ENCODE measurements at regions not wholly inside any gene's neighbourhood (a gene's known extent, or its start where the extent isn't known, plus 50 kb on each side); places are given as distances from the start of the nearest gene placed in this dataset.

DNA sequence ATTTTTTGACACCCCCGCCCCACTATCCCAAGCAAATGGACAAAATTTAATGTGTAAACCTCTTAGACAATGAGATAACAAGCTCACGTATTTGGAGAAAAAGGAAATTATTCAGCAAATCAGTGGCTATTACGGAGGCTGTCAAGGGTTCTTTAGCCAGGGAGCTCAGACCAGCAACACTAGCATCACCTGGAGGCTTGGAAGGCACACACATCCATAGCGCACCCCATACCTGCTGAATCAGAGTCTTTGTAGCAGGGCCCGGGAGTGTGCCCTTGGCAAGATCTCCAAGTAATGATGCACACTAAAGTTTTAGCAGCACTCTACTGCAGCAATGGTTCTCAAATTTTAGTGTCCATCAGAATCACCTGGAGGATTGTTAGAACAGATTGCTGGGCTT lies 223.2 kb upstream of the BTBD3 start:
- no peak overlapping the region for H3K4ac ChIP-seq (ENCODE audit: low read length)
- H3K9me3 ChIP-seq (replicated peaks in 1 of 2; ENCODE audit: control insufficient read depth in 2 of 2, insufficient read depth in 1 of 2, low read depth in 1 of 2, low read length in 2 of 2): no peaks in the 10 kb centered on the region
- H4K91ac ChIP-seq (ENCODE audit: low read depth, low read length, poor library complexity): no peak overlapping the region
- no peaks in the 10 kb centered on the region for H3K36me3 ChIP-seq (replicated peaks in 1 of 2; ENCODE audit: control insufficient read depth in 2 of 2, insufficient read depth in 2 of 2, low read length in 2 of 2)
- H3K4me1 ChIP-seq (ENCODE audit: control insufficient read depth in 2 of 2, insufficient read depth in 1 of 2, low read depth in 1 of 2, low read length in 2 of 2): no peaks in the 10 kb centered on the region
- H2BK15ac ChIP-seq (ENCODE audit: low read length): no peak overlapping the region
- H2AFZ ChIP-seq (ENCODE audit: low read length): no peak overlapping the region
- H3K79me1 ChIP-seq (ENCODE audit: low read depth, low read length): no peaks in the 10 kb centered on the region
- no CpG with 5 or more reads among the region's 5 CpGs for WGBS, 2 donors (ENCODE audit: extremely low coverage in 2 of 2, insufficient read length in 2 of 2, insufficient replicate concordance in 1 of 2)
- H3K4me2 ChIP-seq (ENCODE audit: insufficient read depth, low read length, poor library complexity, severe bottlenecking): no peak overlapping the region
- no peak overlapping the region for H4K8ac ChIP-seq (ENCODE audit: low read depth, low read length)
- no peak overlapping the region for H3K27ac ChIP-seq (replicated peaks; ENCODE audit: low read length)
- no peak overlapping the region for H3K18ac ChIP-seq (ENCODE audit: low read length)
- no peak overlapping the region for H2BK12ac ChIP-seq (ENCODE audit: low read length)
- H3K27me3 ChIP-seq (ENCODE audit: control insufficient read depth in 3 of 3, insufficient read depth in 3 of 3, low read depth in 1 of 3, low read length in 3 of 3): no peaks in the 10 kb centered on the region
- no peak overlapping the region for H3K14ac ChIP-seq (ENCODE audit: low read length)
- H2BK120ac ChIP-seq (ENCODE audit: low read depth, low read length): no peak overlapping the region
- no peak overlapping the region for H3K23ac ChIP-seq (ENCODE audit: low read depth, low read length, poor library complexity)
- no peak overlapping the region for H2AK5ac ChIP-seq (ENCODE audit: low read depth, low read length)
- no peak overlapping the region for H3K9ac ChIP-seq (ENCODE audit: low read depth, low read length, poor library complexity)
- H3K4me3 ChIP-seq (ENCODE audit: low read length in 2 of 2): no peak overlapping the region
- DNase-seq (ENCODE audit: low spot score): no peak
- no peak overlapping the region for H2BK5ac ChIP-seq (ENCODE audit: low read length)

DNA sequence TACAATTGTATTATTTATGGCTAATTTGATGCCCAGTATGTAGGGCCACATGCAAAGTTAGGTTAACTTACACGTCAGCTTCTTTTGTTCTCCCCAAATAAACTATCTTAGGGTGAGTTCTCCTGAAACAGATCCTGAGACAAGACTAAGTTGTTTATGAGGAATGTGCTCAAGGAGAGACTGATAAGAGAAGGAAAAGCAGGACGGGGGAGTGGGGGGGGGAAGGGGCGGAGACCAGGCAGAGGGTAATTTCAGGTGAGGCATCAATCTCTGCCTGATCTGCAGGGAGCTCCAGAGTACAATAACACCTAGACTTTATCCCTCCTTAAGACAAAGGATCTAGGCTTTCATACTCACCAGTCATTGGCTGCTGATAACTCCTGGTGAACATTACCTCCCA lies 220.6 kb upstream of the BTBD3 start:
- Histone ChIP-seq H3K27ac (replicated peaks; ENCODE audit: low read length) (no peak overlapping the region), H3K9me3 (replicated peaks in 1 of 2; ENCODE audit: control insufficient read depth in 2 of 2, insufficient read depth in 1 of 2, low read depth in 1 of 2, low read length in 2 of 2) (no peaks in the 10 kb centered on the region), H4K8ac (ENCODE audit: low read depth, low read length) (no peak overlapping the region), H2BK5ac (ENCODE audit: low read length) (no peak overlapping the region), H3K36me3 (replicated peaks in 1 of 2; ENCODE audit: control insufficient read depth in 2 of 2, insufficient read depth in 2 of 2, low read length in 2 of 2) (no peaks in the 10 kb centered on the region), H3K23ac (ENCODE audit: low read depth, low read length, poor library complexity) (no peak overlapping the region), H2BK12ac (ENCODE audit: low read length) (no peak overlapping the region), H3K4me2 (ENCODE audit: insufficient read depth, low read length, poor library complexity, severe bottlenecking) (no peak overlapping the region), H3K4me1 (ENCODE audit: control insufficient read depth in 2 of 2, insufficient read depth in 1 of 2, low read depth in 1 of 2, low read length in 2 of 2) (no peaks in the 10 kb centered on the region), H3K27me3 (ENCODE audit: control insufficient read depth in 3 of 3, insufficient read depth in 3 of 3, low read depth in 1 of 3, low read length in 3 of 3) (no peaks in the 10 kb centered on the region), H3K4ac (ENCODE audit: low read length) (no peak overlapping the region), H2AK5ac (ENCODE audit: low read depth, low read length) (no peak overlapping the region), H3K4me3 (ENCODE audit: low read length in 2 of 2) (no peak overlapping the region), H2AFZ (ENCODE audit: low read length) (no peak overlapping the region), H3K9ac (ENCODE audit: low read depth, low read length, poor library complexity) (no peak overlapping the region), H2BK120ac (ENCODE audit: low read depth, low read length) (no peak overlapping the region), H3K79me1 (ENCODE audit: low read depth, low read length) (no peaks in the 10 kb centered on the region), H3K14ac (ENCODE audit: low read length) (no peak overlapping the region), H3K18ac (ENCODE audit: low read length) (no peak overlapping the region), H2BK15ac (ENCODE audit: low read length) (no peak overlapping the region), H4K91ac (ENCODE audit: low read depth, low read length, poor library complexity) (no peak overlapping the region)
- no peak for DNase-seq (ENCODE audit: low spot score)
- no CpG with 5 or more reads among the region's 3 CpGs for WGBS, 2 donors (ENCODE audit: extremely low coverage in 2 of 2, insufficient read length in 2 of 2, insufficient replicate concordance in 1 of 2)

- Histone ChIP-seq H4K91ac (ENCODE audit: low read depth, low read length, poor library complexity) (no peak overlapping the region), H3K23ac (ENCODE audit: low read depth, low read length, poor library complexity) (no peak overlapping the region), H3K27me3 (ENCODE audit: control insufficient read depth in 3 of 3, insufficient read depth in 3 of 3, low read depth in 1 of 3, low read length in 3 of 3) (no peaks in the 10 kb centered on the region), H3K14ac (ENCODE audit: low read length) (no peak overlapping the region), H2BK5ac (ENCODE audit: low read length) (no peak overlapping the region), H2BK120ac (ENCODE audit: low read depth, low read length) (no peak overlapping the region), H3K4me3 (ENCODE audit: low read length in 2 of 2) (no peak overlapping the region), H2BK15ac (ENCODE audit: low read length) (no peak overlapping the region), H3K4me1 (ENCODE audit: control insufficient read depth in 2 of 2, insufficient read depth in 1 of 2, low read depth in 1 of 2, low read length in 2 of 2) (no peaks in the 10 kb centered on the region), H2AFZ (ENCODE audit: low read length) (no peak overlapping the region), H3K36me3 (replicated peaks in 1 of 2; ENCODE audit: control insufficient read depth in 2 of 2, insufficient read depth in 2 of 2, low read length in 2 of 2) (no peaks in the 10 kb centered on the region), H3K18ac (ENCODE audit: low read length) (no peak overlapping the region), H2AK5ac (ENCODE audit: low read depth, low read length) (no peak overlapping the region), H3K9me3 (replicated peaks in 1 of 2; ENCODE audit: control insufficient read depth in 2 of 2, insufficient read depth in 1 of 2, low read depth in 1 of 2, low read length in 2 of 2) (no peaks in the 10 kb centered on the region), H3K4me2 (ENCODE audit: insufficient read depth, low read length, poor library complexity, severe bottlenecking) (no peak overlapping the region), H3K9ac (ENCODE audit: low read depth, low read length, poor library complexity) (no peak overlapping the region), H4K8ac (ENCODE audit: low read depth, low read length) (no peak overlapping the region), H3K79me1 (ENCODE audit: low read depth, low read length) (no peaks in the 10 kb centered on the region), H3K27ac (replicated peaks; ENCODE audit: low read length) (no peak overlapping the region), H2BK12ac (ENCODE audit: low read length) (no peak overlapping the region), H3K4ac (ENCODE audit: low read length) (no peak overlapping the region)
- WGBS, 2 donors (ENCODE audit: extremely low coverage in 2 of 2, insufficient read length in 2 of 2, insufficient replicate concordance in 1 of 2): no CpG with 5 or more reads among the region's 1 CpG
- no peak for DNase-seq (ENCODE audit: low spot score)
Observed at GRCh38 chr20:11697646-11698045, 220.0 kb upstream of the BTBD3 start.

DNA sequence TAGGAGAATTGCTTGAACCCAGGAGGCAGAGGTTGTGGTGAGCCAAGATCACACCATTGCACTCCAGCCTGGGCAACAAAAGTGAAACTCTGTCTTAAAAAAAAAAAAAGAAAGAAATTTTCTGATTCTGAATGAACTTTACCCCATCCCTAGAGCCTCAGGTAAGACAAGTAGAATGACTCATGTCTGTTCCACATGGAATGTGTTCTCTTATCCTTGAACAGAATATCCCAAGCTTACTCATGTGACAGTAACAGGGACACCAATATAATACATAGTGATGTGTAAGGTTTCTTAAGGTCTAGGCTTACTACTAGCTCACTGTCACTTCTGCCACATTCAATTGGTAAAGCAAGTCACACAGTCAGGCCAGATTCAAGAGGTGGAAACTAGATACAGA lies 219.6 kb upstream of the BTBD3 start:
- H4K91ac ChIP-seq (ENCODE audit: low read depth, low read length, poor library complexity): no peak overlapping the region
- H3K36me3 ChIP-seq (replicated peaks in 1 of 2; ENCODE audit: control insufficient read depth in 2 of 2, insufficient read depth in 2 of 2, low read length in 2 of 2): no peaks in the 10 kb centered on the region
- H3K4ac ChIP-seq (ENCODE audit: low read length): no peak overlapping the region
- no peak overlapping the region for H2BK5ac ChIP-seq (ENCODE audit: low read length)
- H3K9ac ChIP-seq (ENCODE audit: low read depth, low read length, poor library complexity): no peak overlapping the region
- H3K79me1 ChIP-seq (ENCODE audit: low read depth, low read length): no peaks in the 10 kb centered on the region
- H3K27ac ChIP-seq (replicated peaks; ENCODE audit: low read length): no peak overlapping the region
- H3K9me3 ChIP-seq (replicated peaks in 1 of 2; ENCODE audit: control insufficient read depth in 2 of 2, insufficient read depth in 1 of 2, low read depth in 1 of 2, low read length in 2 of 2): no peaks in the 10 kb centered on the region
- no peak for DNase-seq (ENCODE audit: low spot score)
- H3K4me2 ChIP-seq (ENCODE audit: insufficient read depth, low read length, poor library complexity, severe bottlenecking): no peak overlapping the region
- no peak overlapping the region for H2BK12ac ChIP-seq (ENCODE audit: low read length)
- no peaks in the 10 kb centered on the region for H3K27me3 ChIP-seq (ENCODE audit: control insufficient read depth in 3 of 3, insufficient read depth in 3 of 3, low read depth in 1 of 3, low read length in 3 of 3)
- H3K18ac ChIP-seq (ENCODE audit: low read length): no peak overlapping the region
- H3K14ac ChIP-seq (ENCODE audit: low read length): no peak overlapping the region
- H3K23ac ChIP-seq (ENCODE audit: low read depth, low read length, poor library complexity): no peak overlapping the region
- H3K4me1 ChIP-seq (ENCODE audit: control insufficient read depth in 2 of 2, insufficient read depth in 1 of 2, low read depth in 1 of 2, low read length in 2 of 2): no peaks in the 10 kb centered on the region
- no peak overlapping the region for H2BK15ac ChIP-seq (ENCODE audit: low read length)
- no peak overlapping the region for H4K8ac ChIP-seq (ENCODE audit: low read depth, low read length)
- H2AK5ac ChIP-seq (ENCODE audit: low read depth, low read length): no peak overlapping the region
- H2AFZ ChIP-seq (ENCODE audit: low read length): no peak overlapping the region
- H3K4me3 ChIP-seq (ENCODE audit: low read length in 2 of 2): no peak overlapping the region
- H2BK120ac ChIP-seq (ENCODE audit: low read depth, low read length): no peak overlapping the region

Data from neuronal stem cell (in vitro differentiated cells).